GM10248 (cell line): ENCODE measurements at regions not wholly inside any gene's neighbourhood (a gene's known extent, or its start where the extent isn't known, plus 50 kb on each side); places are given as distances from the start of the nearest gene placed in this dataset.

ENCODE experiments used
- CTCF ChIA-PET: fragments of 300-600 bp; sonication (Branson Sonifier 250); formaldehyde crosslinking; extraction: SDS; loops from one replicate; lab custom pipeline; 2021; ENCODE audit warnings: antibody characterized with exemption; lab: Yijun Ruan, JAX
- POLR2A ChIA-PET: fragments of 350-650 bp; sonication (Branson Sonifier 250); formaldehyde crosslinking; extraction: SDS; loops from one replicate; lab custom pipeline; 2020; ENCODE audit warnings: antibody characterized with exemption; lab: Yijun Ruan, JAX
- DNase-seq: peaks from one replicate; pipeline ENCODE4 v3.0.0; 2012; ENCODE audit errors: extremely low spot score
- CTCF ChIP-seq: IDR thresholded peaks from 2 replicates; pipeline ENCODE4 v1.5.1; 2012; ENCODE audit warnings: mild to moderate bottlenecking, low read depth; ENCODE audit errors: extremely low read depth, missing control alignments, control extremely low read depth

- ChIA-PET CTCF (no interaction called here), POLR2A (no interaction called here)
- no peak for DNase-seq
- TF ChIP-seq CTCF = no peak
These were observed 52.1 kb upstream of the TNRC6A start for GRCh38 chr16:24677388-24677787.
